ENCODE measurements at regions not wholly inside any gene's neighbourhood (a gene's known extent, or its start where the extent isn't known, plus 50 kb on each side); places are given as distances from the start of the nearest gene placed in this dataset.

DNA sequence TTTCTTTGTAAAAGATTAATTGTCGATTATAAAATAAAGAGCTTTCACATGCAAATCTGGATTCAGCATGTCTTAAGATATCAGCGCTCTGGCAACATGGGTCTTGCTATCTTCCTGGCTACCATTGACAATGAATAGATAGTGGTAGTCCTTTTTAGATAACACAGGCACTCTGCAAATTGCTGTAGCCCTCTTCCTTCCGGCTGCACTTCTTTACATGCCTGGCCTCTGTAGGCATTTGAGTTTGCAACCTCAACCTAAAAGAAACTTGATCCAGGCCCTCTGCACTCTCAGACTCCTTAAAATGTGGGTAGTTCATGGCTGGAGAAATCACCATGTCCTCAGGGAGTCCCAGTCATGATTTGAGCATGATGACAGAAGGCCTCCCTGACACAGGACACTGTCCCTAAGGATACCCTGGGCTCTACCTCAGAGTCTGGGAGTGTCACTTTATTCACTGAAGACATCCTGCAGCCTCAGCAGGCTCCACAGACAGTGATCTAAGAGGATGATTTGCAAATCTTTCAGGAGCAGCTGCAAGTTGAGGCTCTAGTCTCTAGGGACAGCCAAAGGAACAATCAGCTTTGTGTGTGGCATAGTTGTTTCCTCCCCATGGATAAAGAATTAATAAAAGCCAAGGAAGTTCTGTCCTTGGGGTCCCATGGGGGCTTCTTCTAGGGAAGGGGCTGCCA, 529.4 kb downstream of the RBFOX1 start:
- no peak for ATAC-seq
- TF ChIP-seq, protein P1, sequence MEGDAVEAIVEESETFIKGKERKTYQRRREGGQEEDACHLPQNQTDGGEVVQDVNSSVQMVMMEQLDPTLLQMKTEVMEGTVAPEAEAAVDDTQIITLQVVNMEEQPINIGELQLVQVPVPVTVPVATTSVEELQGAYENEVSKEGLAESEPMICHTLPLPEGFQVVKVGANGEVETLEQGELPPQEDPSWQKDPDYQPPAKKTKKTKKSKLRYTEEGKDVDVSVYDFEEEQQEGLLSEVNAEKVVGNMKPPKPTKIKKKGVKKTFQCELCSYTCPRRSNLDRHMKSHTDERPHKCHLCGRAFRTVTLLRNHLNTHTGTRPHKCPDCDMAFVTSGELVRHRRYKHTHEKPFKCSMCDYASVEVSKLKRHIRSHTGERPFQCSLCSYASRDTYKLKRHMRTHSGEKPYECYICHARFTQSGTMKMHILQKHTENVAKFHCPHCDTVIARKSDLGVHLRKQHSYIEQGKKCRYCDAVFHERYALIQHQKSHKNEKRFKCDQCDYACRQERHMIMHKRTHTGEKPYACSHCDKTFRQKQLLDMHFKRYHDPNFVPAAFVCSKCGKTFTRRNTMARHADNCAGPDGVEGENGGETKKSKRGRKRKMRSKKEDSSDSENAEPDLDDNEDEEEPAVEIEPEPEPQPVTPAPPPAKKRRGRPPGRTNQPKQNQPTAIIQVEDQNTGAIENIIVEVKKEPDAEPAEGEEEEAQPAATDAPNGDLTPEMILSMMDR (IDR thresholded peaks at IDR 0.05) = no peak
- Histone ChIP-seq H3K4me1 (no peaks in the 10 kb centered on the region), H3K27me3 (no peaks in the 10 kb centered on the region), H3K27ac (no peak overlapping the region), H3K9me3 (no peaks in the 10 kb centered on the region), H3K4me3 (no peak overlapping the region), H3K36me3 (no peaks in the 10 kb centered on the region)
- no peak for DNase-seq
- intact Hi-C loops (cut with DNase I) = no loop called here

- TF ChIP-seq, protein P1 (IDR thresholded peaks at IDR 0.05) = no peak
- ATAC-seq (no peak), DNase-seq (no peak)
- intact Hi-C loops (cut with DNase I) = no loop called here
- no peaks in the 10 kb centered on the region for H3K27me3 ChIP-seq
- no peaks in the 10 kb centered on the region for H3K36me3 ChIP-seq
- no peaks in the 10 kb centered on the region for H3K4me1 ChIP-seq
- H3K4me3 ChIP-seq = no peak overlapping the region
- no peaks in the 10 kb centered on the region for H3K9me3 ChIP-seq
- H3K27ac ChIP-seq = no peak overlapping the region
These were observed 520.6 kb downstream of the RBFOX1 start for GRCh38 chr16:7853197-7853596.

DNA sequence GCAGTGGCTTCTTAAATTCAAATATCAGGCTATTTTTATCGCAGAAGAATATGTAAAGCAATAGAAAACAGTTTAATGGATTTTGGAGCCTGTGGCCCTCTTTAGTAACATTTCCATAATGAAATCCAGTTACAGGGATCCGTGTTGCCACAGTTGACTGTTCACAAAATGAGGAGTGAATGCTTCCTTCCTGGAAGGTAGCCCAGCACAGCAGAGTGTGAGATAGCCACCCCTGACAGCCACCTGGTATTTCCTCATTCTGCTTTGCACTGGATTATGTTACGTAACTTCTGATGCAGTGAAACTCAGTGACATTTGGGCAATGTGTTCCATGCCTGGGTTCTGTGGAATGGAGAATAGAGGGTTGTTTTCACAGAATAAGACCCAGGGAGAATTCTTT, 517.2 kb downstream of the RBFOX1 start:
- no peaks in the 10 kb centered on the region for H3K27me3 ChIP-seq
- TF ChIP-seq, protein P1 (IDR thresholded peaks at IDR 0.05) = no peak
- no peaks in the 10 kb centered on the region for H3K36me3 ChIP-seq
- ATAC-seq (peak; percentile 34), DNase-seq (no peak)
- H3K4me3 ChIP-seq = no peak overlapping the region
- no peak overlapping the region for H3K27ac ChIP-seq
- H3K9me3 ChIP-seq = no peaks in the 10 kb centered on the region
- intact Hi-C loops (cut with DNase I) = no loop called here
- H3K4me1 ChIP-seq = no peaks in the 10 kb centered on the region

- TF ChIP-seq, protein P1 (IDR thresholded peaks at IDR 0.05) = no peak
- Histone ChIP-seq H3K4me1 (no peaks in the 10 kb centered on the region), H3K9me3 (no peaks in the 10 kb centered on the region), H3K27ac (no peak overlapping the region), H3K4me3 (no peak overlapping the region), H3K27me3 (no peaks in the 10 kb centered on the region), H3K36me3 (no peaks in the 10 kb centered on the region)
- ATAC-seq = no peak
- no peak for DNase-seq
- intact Hi-C loops (cut with DNase I) = no loop called here
These were observed 510.6 kb downstream of the RBFOX1 start for GRCh38 chr16:7843261-7843660.

DNA sequence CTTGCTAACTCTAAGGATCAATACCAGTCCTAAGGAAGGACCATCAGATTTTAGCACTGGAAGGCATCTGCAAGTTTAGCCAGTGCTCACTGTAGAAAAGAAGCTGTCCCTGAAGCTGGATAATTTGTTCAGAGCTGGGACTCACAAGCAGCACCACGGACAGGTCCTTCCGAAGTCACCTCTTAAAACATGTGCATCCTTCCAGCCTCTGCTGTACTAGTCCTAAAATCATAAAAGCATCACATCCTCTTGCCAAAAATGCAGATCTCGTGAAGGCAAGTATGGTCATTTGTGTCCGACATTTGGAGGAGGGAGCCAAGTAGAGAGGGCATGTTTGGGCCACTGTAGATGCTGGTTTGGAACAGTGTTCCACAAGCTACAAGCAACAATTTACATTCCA, 506.9 kb downstream of the RBFOX1 start:
- H3K27ac ChIP-seq = no peak overlapping the region
- H3K36me3 ChIP-seq = no peaks in the 10 kb centered on the region
- H3K4me3 ChIP-seq = no peak overlapping the region
- no peaks in the 10 kb centered on the region for H3K9me3 ChIP-seq
- H3K27me3 ChIP-seq = no peaks in the 10 kb centered on the region
- TF ChIP-seq, protein P1 (IDR thresholded peaks at IDR 0.05) = no peak
- H3K4me1 ChIP-seq = no peaks in the 10 kb centered on the region
- no peak for DNase-seq
- intact Hi-C loops (cut with DNase I) = no loop called here
- no peak for ATAC-seq

Data from upper lobe of right lung (tissue), 1 donor.